GM10248 (cell line): ENCODE measurements at regions not wholly inside any gene's neighbourhood (a gene's known extent, or its start where the extent isn't known, plus 50 kb on each side); places are given as distances from the start of the nearest gene placed in this dataset.
"Not testable (repeated sequence)": the region's sequence is repeated elsewhere in the genome, so short reads cannot be mapped to it uniquely, and the experiment has no call there.

Experiments used
- CTCF ChIA-PET: fragments of 300-600 bp; sonication (Branson Sonifier 250); formaldehyde crosslinking; extraction: SDS; loops from one replicate; lab custom pipeline; 2021; ENCODE audit warnings: antibody characterized with exemption; lab: Yijun Ruan, JAX
- POLR2A ChIA-PET: fragments of 350-650 bp; sonication (Branson Sonifier 250); formaldehyde crosslinking; extraction: SDS; loops from one replicate; lab custom pipeline; 2020; ENCODE audit warnings: antibody characterized with exemption; lab: Yijun Ruan, JAX
- DNase-seq: peaks from one replicate; pipeline ENCODE4 v3.0.0; 2012; ENCODE audit errors: extremely low spot score
- CTCF ChIP-seq: IDR thresholded peaks from 2 replicates; pipeline ENCODE4 v1.5.1; 2012; ENCODE audit warnings: mild to moderate bottlenecking, low read depth; ENCODE audit errors: extremely low read depth, missing control alignments, control extremely low read depth

GRCh38 chr2:87324335-87325041 is 302.8 kb upstream of the PLGLB1 start:
- POLR2A ChIA-PET, CTCF ChIA-PET, DNase-seq: not testable (repeated sequence)

DNA sequence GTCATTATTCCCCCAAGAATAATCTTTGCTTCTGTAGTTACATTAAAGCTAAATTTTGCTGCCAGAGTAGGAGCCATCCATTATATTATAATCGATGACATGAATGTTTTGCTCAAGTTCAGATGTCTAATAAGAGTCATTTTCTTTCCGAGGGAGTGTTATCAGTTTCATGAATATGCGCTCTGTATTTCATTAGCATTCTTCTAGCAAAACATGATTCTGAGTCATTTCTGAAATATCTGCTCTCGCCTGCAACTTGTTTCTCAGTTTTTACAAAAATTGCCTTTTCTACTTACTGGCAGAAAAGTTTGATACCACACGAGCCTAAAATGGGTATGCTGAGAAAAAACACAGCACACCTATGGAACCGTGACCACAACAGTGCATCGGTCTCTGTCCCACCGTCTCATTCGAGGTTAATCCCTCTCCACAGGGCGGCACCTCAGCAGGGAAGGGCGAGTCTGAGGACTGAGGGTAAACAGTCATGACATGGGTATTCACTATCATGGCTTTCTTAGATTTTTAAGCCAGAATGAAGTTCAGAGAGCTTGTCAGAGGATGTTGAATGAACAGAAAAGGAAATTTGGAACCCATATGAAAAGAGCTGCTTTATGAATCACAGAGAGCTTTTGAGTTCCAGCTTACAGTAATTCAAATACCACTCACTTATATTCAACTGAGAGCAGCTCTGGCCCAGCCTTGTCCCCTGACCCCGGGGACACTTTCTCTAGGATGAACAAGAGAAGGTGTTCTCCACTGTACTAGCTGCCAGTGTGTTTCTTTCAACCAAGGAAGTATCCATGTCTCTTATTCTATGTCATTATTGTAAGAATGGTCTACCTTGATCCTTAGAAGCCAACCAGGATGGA is 303.6 kb upstream of the PLGLB1 start:
- POLR2A ChIA-PET, DNase-seq, CTCF ChIA-PET: not testable (repeated sequence)

DNA sequence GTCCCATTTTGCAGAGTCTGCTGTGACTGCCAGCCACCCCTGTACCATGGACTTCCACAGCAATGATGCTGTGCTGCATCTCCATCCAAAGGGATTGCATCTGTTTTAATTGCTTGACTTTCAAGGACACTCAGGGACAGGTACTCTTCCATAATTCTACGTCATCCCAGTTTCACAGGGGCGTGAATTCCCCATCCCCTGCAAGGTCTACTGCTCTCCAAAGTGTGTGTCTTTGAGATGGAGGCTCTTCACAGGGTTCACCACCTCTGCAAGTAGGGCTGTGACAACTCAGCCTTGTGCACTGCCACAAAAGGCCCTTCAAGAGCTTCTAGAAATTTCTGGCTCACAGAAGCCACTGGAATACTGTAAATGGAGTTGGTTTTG is 304.3 kb upstream of the PLGLB1 start:
- CTCF ChIA-PET, DNase-seq, POLR2A ChIA-PET: not testable (repeated sequence)

DNA sequence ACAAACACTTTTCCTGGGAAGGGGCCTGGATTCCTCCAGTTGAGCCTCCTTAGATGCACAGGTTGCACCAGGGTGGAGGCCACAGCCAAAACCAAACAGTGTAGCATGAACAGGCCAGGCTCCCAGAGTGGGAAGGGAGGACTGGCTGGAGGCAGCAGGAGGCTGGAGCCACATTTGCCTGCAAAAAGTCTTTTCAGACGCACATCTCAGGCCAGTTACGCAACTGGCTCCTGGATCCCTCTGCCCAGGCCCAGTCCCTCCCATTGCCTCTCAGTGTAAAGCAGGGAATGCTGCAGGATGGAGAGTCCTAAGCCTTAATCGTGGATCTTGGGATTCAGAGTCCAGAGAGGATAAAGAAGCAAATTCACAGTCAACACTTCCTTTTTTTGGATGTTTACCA is 305.1 kb upstream of the PLGLB1 start:
- POLR2A ChIA-PET, DNase-seq, CTCF ChIA-PET: not testable (repeated sequence)

- DNase-seq, CTCF ChIA-PET, POLR2A ChIA-PET: not testable (repeated sequence)
Measured at GRCh38 chr2:87327648-87328371, 306.2 kb upstream of the PLGLB1 start.

DNA sequence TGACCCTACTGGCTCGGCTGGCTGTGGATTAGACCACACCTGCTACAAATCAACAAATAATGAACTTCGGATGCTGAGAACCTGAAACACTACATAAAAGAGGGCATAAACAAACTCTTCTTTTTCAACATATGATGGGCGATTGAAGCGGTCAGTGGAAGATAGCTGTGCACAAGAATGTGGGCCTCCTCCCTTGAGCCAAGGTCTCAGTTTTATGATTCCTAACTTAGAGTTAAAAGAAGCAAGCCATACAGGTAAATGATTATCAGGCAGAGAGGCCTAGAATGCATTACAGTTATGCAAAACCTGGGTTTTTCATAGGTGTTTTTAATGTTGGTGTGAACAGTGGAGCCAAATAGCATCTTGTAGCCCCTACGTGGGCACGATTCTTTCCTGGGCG is 307.9 kb upstream of the PLGLB1 start:
- POLR2A ChIA-PET, DNase-seq, CTCF ChIA-PET: not testable (repeated sequence)

DNA sequence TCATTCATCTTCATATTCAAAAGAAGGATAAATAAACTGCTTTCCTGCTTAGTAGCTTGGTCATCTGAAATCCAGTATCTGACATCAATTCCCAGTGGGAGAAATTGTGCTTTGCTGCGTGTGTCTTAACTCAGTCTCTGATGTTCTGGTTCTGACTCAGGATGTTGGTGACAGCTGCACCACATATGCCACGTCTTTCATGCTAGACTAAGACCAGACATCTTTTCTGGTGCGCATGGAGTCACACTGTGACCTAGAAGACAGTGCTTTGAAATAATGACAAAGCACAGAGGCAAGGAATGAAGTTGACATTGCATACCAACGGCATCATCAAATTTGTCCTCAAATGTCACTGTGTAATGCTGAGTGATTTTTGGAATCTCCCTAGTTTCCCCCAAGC is 308.8 kb upstream of the PLGLB1 start:
- POLR2A ChIA-PET, CTCF ChIA-PET, DNase-seq: not testable (repeated sequence)

DNA sequence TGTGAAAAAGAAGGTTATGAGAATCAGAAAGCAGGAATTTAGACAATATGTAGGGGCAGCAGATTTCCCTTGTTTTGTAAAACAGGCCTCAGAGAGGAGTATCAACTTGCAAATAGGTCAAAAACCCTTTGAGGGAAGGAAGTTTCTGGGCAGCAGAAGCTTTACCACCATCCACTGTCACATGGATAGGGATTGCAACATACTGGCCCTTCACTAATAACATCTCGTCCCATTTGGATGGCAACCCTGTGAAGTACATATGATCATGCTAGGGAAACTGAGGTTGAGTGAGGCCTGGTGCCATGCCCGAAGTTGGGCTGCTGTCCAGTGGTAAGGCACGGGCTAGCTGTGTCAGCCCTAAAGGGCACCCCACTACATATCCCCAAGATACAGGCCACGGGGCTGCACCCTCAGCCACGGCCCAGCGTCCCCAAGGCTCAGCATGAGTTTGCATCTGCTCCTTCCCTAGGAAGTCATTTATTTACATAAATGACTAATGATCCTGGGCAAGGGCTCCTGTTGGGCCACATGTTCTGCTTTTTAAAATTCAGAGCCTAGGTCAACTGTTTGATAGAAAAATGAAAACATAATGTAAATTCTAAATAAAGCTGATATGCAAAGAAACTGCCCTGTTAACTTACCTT is 310.4 kb upstream of the PLGLB1 start:
- CTCF ChIA-PET, POLR2A ChIA-PET, DNase-seq: not testable (repeated sequence)

GRCh38 chr2:87334888-87335287 is 313.2 kb upstream of the PLGLB1 start:
- POLR2A ChIA-PET, DNase-seq, CTCF ChIA-PET: not testable (repeated sequence)

GRCh38 chr2:87338998-87339397 is 317.4 kb upstream of the PLGLB1 start:
- POLR2A ChIA-PET, CTCF ChIA-PET, DNase-seq: not testable (repeated sequence)

DNA sequence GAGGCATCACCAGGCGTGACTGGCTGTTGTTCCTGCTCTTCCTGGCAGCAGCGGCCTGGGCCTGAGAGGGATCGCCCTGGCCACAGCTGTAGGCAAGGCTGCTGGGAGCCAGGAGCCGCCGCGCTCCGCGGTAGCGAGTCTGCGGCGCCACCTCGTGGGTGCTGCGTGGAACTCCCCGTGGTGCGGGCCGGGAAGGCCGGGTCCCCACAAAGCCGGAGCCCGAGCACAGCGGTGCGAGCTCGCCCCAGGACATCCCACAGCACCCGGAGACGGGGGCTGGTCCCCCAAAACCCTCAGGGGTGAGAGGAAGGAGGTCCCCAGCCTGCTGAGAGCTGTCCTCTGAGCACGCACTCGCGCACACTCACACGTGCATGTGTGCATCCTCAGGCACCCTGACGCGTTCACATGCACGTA is 320.0 kb upstream of the PLGLB1 start:
- POLR2A ChIA-PET, DNase-seq, CTCF ChIA-PET: not testable (repeated sequence)
- peak; percentile 30 for TF ChIP-seq CTCF

- CTCF ChIA-PET, DNase-seq, POLR2A ChIA-PET: not testable (repeated sequence)
Measured at GRCh38 chr2:87342175-87342574, 320.5 kb upstream of the PLGLB1 start.

DNA sequence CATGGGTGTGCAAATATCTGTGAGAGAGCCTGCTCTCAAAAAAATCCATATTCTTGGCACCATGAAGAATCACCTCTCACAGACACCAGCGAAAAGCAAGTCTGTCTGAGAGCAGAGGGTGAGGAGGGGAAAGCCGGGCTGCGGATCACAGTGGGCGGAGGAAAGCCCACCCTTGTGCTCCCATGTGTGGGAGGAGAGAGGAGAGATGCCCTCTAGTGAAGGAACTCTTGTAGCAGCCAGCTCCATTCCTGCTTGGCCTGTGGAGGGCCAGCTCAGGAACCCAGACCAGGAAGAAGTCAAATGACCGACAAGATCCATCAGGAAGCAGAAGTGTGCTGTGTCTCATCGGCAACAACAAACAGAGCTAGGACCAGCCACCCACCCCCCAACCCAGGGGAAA is 321.7 kb upstream of the PLGLB1 start:
- CTCF ChIA-PET, DNase-seq, POLR2A ChIA-PET: not testable (repeated sequence)

GRCh38 chr2:87345283-87345682 is 323.6 kb upstream of the PLGLB1 start:
- POLR2A ChIA-PET, DNase-seq, CTCF ChIA-PET: not testable (repeated sequence)

DNA sequence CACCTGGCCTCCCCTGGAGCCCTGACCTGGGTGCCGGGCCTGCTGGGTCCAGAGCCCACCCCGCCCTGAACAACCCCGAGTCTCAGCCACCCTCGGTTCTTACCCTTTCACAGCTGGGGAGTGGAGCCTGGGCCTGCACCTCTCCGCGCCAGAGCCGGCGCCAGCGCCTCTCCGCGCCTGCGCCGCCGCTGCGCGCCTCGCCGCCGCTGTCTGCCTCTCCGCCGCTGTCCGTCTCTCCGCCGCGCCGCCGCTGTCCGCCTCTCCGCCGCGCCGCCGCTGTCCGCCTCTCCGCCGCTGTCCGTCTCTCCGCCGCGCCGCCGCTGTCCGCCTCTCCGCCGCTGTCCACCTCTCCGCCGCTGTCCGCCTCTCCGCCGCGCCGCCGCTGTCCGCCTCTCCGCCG is 326.9 kb upstream of the PLGLB1 start:
- POLR2A ChIA-PET, DNase-seq, CTCF ChIA-PET: not testable (repeated sequence)

DNA sequence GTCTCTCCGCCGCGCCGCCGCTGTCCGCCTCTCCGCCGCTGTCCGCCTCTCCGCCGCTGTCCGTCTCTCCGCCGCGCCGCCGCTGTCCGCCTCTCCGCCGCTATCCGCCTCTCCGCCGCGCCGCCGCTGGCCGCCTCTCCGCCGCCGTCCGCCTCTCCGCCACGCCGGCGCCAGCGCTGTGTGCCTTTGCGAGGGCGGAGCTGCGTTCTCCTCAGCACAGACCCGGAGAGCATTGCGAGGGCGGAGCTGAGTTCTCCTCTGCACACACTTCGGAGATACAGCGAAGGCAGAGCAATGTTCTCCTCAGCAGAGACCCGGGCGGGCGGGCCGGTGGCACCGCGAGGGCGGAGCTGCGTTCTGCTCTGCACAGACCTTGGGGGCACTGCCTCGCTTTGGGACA is 327.4 kb upstream of the PLGLB1 start:
- POLR2A ChIA-PET, DNase-seq, CTCF ChIA-PET: not testable (repeated sequence)
